ENCODE measurements at regions not wholly inside any gene's neighbourhood (a gene's known extent, or its start where the extent isn't known, plus 50 kb on each side); places are given as distances from the start of the nearest gene placed in this dataset.

- Histone ChIP-seq H3K27ac (ENCODE audit: low read depth, low read length) (no peak overlapping the region), H3K9me3 (ENCODE audit: control insufficient read depth in 1 of 2, low read length in 2 of 2) (no peaks in the 10 kb centered on the region), H3K4me3 (ENCODE audit: low read depth in 1 of 2, low read length in 2 of 2) (no peak overlapping the region), H3K27me3 (ENCODE audit: control insufficient read depth in 1 of 2, insufficient read depth in 2 of 2, low read length in 2 of 2) (no peaks in the 10 kb centered on the region), H3K4me1 (ENCODE audit: control insufficient read depth in 1 of 2, insufficient read depth in 2 of 2, low read length in 2 of 2) (peaks cover 6 to 13% of the 10 kb centered on the region in 2 donors), H3K36me3 (ENCODE audit: control insufficient read depth in 1 of 2, insufficient read depth in 2 of 2, low read length in 2 of 2) (no peaks in the 10 kb centered on the region), H3K9ac (ENCODE audit: low read depth in 1 of 2, low read length in 2 of 2) (no peak overlapping the region)
Measured at GRCh38 chr12:92338671-92339070, 193.0 kb upstream of the BTG1 start.

GRCh38 chr12:92338102-92338501 lies 192.5 kb upstream of the BTG1 start:
- no peak overlapping the region for H3K27ac ChIP-seq (ENCODE audit: low read depth, low read length)
- H3K9me3 ChIP-seq (ENCODE audit: control insufficient read depth in 1 of 2, low read length in 2 of 2) = no peaks in the 10 kb centered on the region
- no peak overlapping the region for H3K9ac ChIP-seq (ENCODE audit: low read depth in 1 of 2, low read length in 2 of 2)
- H3K36me3 ChIP-seq (ENCODE audit: control insufficient read depth in 1 of 2, insufficient read depth in 2 of 2, low read length in 2 of 2) = no peaks in the 10 kb centered on the region
- H3K4me1 ChIP-seq (ENCODE audit: control insufficient read depth in 1 of 2, insufficient read depth in 2 of 2, low read length in 2 of 2) = peaks cover 6 to 13% of the 10 kb centered on the region in 2 donors
- H3K27me3 ChIP-seq (ENCODE audit: control insufficient read depth in 1 of 2, insufficient read depth in 2 of 2, low read length in 2 of 2) = no peaks in the 10 kb centered on the region
- no peak overlapping the region for H3K4me3 ChIP-seq (ENCODE audit: low read depth in 1 of 2, low read length in 2 of 2)

- no peaks in the 10 kb centered on the region for H3K36me3 ChIP-seq (ENCODE audit: control insufficient read depth in 1 of 2, insufficient read depth in 2 of 2, low read length in 2 of 2)
Measured at GRCh38 chr12:92337128-92337527, 191.5 kb upstream of the BTG1 start.

GRCh38 chr12:92336641-92337040 lies 191.0 kb upstream of the BTG1 start:
- Histone ChIP-seq H3K27ac (ENCODE audit: low read depth, low read length) (no peak overlapping the region), H3K9ac (ENCODE audit: low read depth in 1 of 2, low read length in 2 of 2) (no peak overlapping the region), H3K4me3 (ENCODE audit: low read depth in 1 of 2, low read length in 2 of 2) (no peak overlapping the region), H3K4me1 (ENCODE audit: control insufficient read depth in 1 of 2, insufficient read depth in 2 of 2, low read length in 2 of 2) (peaks cover 4 to 10% of the 10 kb centered on the region in 2 donors), H3K36me3 (ENCODE audit: control insufficient read depth in 1 of 2, insufficient read depth in 2 of 2, low read length in 2 of 2) (no peaks in the 10 kb centered on the region), H3K27me3 (ENCODE audit: control insufficient read depth in 1 of 2, insufficient read depth in 2 of 2, low read length in 2 of 2) (no peaks in the 10 kb centered on the region), H3K9me3 (ENCODE audit: control insufficient read depth in 1 of 2, low read length in 2 of 2) (no peaks in the 10 kb centered on the region)

More at GRCh38 chr12:92337128-92337527, 191.5 kb upstream of the BTG1 start:
- Histone ChIP-seq H3K4me3 (ENCODE audit: low read depth in 1 of 2, low read length in 2 of 2) (no peak overlapping the region), H3K27me3 (ENCODE audit: control insufficient read depth in 1 of 2, insufficient read depth in 2 of 2, low read length in 2 of 2) (no peaks in the 10 kb centered on the region), H3K9ac (ENCODE audit: low read depth in 1 of 2, low read length in 2 of 2) (no peak overlapping the region), H3K9me3 (ENCODE audit: control insufficient read depth in 1 of 2, low read length in 2 of 2) (no peaks in the 10 kb centered on the region), H3K4me1 (ENCODE audit: control insufficient read depth in 1 of 2, insufficient read depth in 2 of 2, low read length in 2 of 2) (peaks cover 6 to 13% of the 10 kb centered on the region in 2 donors), H3K27ac (ENCODE audit: low read depth, low read length) (no peak overlapping the region)

- Histone ChIP-seq H3K36me3 (ENCODE audit: control insufficient read depth in 1 of 2, insufficient read depth in 2 of 2, low read length in 2 of 2) (no peaks in the 10 kb centered on the region), H3K27ac (ENCODE audit: low read depth, low read length) (no peak overlapping the region), H3K9me3 (ENCODE audit: control insufficient read depth in 1 of 2, low read length in 2 of 2) (no peaks in the 10 kb centered on the region), H3K27me3 (ENCODE audit: control insufficient read depth in 1 of 2, insufficient read depth in 2 of 2, low read length in 2 of 2) (no peaks in the 10 kb centered on the region), H3K4me1 (ENCODE audit: control insufficient read depth in 1 of 2, insufficient read depth in 2 of 2, low read length in 2 of 2) (peaks cover 0 to 2% of the 10 kb centered on the region in 2 donors), H3K4me3 (ENCODE audit: low read depth in 1 of 2, low read length in 2 of 2) (no peak overlapping the region), H3K9ac (ENCODE audit: low read depth in 1 of 2, low read length in 2 of 2) (no peak overlapping the region)
Measured at GRCh38 chr12:92335831-92336230, 190.2 kb upstream of the BTG1 start.

- Histone ChIP-seq H3K27ac (ENCODE audit: low read depth, low read length) (no peak overlapping the region), H3K36me3 (ENCODE audit: control insufficient read depth in 1 of 2, insufficient read depth in 2 of 2, low read length in 2 of 2) (no peaks in the 10 kb centered on the region), H3K4me1 (ENCODE audit: control insufficient read depth in 1 of 2, insufficient read depth in 2 of 2, low read length in 2 of 2) (no peaks in the 10 kb centered on the region), H3K9ac (ENCODE audit: low read depth in 1 of 2, low read length in 2 of 2) (no peak overlapping the region), H3K4me3 (ENCODE audit: low read depth in 1 of 2, low read length in 2 of 2) (no peak overlapping the region), H3K27me3 (ENCODE audit: control insufficient read depth in 1 of 2, insufficient read depth in 2 of 2, low read length in 2 of 2) (no peaks in the 10 kb centered on the region), H3K9me3 (ENCODE audit: control insufficient read depth in 1 of 2, low read length in 2 of 2) (no peaks in the 10 kb centered on the region)
Measured at GRCh38 chr12:92334552-92334951, 188.9 kb upstream of the BTG1 start.

GRCh38 chr12:92332552-92332951 lies 186.9 kb upstream of the BTG1 start:
- Histone ChIP-seq H3K36me3 (ENCODE audit: control insufficient read depth in 1 of 2, insufficient read depth in 2 of 2, low read length in 2 of 2) (no peaks in the 10 kb centered on the region), H3K27ac (ENCODE audit: low read depth, low read length) (no peak overlapping the region), H3K4me1 (ENCODE audit: control insufficient read depth in 1 of 2, insufficient read depth in 2 of 2, low read length in 2 of 2) (no peaks in the 10 kb centered on the region), H3K9me3 (ENCODE audit: control insufficient read depth in 1 of 2, low read length in 2 of 2) (no peaks in the 10 kb centered on the region), H3K4me3 (ENCODE audit: low read depth in 1 of 2, low read length in 2 of 2) (no peak overlapping the region), H3K27me3 (ENCODE audit: control insufficient read depth in 1 of 2, insufficient read depth in 2 of 2, low read length in 2 of 2) (no peaks in the 10 kb centered on the region), H3K9ac (ENCODE audit: low read depth in 1 of 2, low read length in 2 of 2) (no peak overlapping the region)

- H3K36me3 ChIP-seq (ENCODE audit: control insufficient read depth in 1 of 2, insufficient read depth in 2 of 2, low read length in 2 of 2) = no peaks in the 10 kb centered on the region
- no peaks in the 10 kb centered on the region for H3K27me3 ChIP-seq (ENCODE audit: control insufficient read depth in 1 of 2, insufficient read depth in 2 of 2, low read length in 2 of 2)
- no peak overlapping the region for H3K9ac ChIP-seq (ENCODE audit: low read depth in 1 of 2, low read length in 2 of 2)
- H3K4me1 ChIP-seq (ENCODE audit: control insufficient read depth in 1 of 2, insufficient read depth in 2 of 2, low read length in 2 of 2) = no peaks in the 10 kb centered on the region
- no peaks in the 10 kb centered on the region for H3K9me3 ChIP-seq (ENCODE audit: control insufficient read depth in 1 of 2, low read length in 2 of 2)
- no peak overlapping the region for H3K27ac ChIP-seq (ENCODE audit: low read depth, low read length)
- H3K4me3 ChIP-seq (ENCODE audit: low read depth in 1 of 2, low read length in 2 of 2) = no peak overlapping the region
Measured at GRCh38 chr12:92331383-92331782, 185.7 kb upstream of the BTG1 start.

GRCh38 chr12:92330654-92331053 lies 185.0 kb upstream of the BTG1 start:
- no peak overlapping the region for H3K9ac ChIP-seq (ENCODE audit: low read depth in 1 of 2, low read length in 2 of 2)
- H3K4me3 ChIP-seq (ENCODE audit: low read depth in 1 of 2, low read length in 2 of 2) = no peak overlapping the region
- no peak overlapping the region for H3K27ac ChIP-seq (ENCODE audit: low read depth, low read length)
- no peaks in the 10 kb centered on the region for H3K4me1 ChIP-seq (ENCODE audit: control insufficient read depth in 1 of 2, insufficient read depth in 2 of 2, low read length in 2 of 2)
- H3K27me3 ChIP-seq (ENCODE audit: control insufficient read depth in 1 of 2, insufficient read depth in 2 of 2, low read length in 2 of 2) = no peaks in the 10 kb centered on the region
- H3K36me3 ChIP-seq (ENCODE audit: control insufficient read depth in 1 of 2, insufficient read depth in 2 of 2, low read length in 2 of 2) = no peaks in the 10 kb centered on the region
- no peaks in the 10 kb centered on the region for H3K9me3 ChIP-seq (ENCODE audit: control insufficient read depth in 1 of 2, low read length in 2 of 2)

- Histone ChIP-seq H3K9ac (ENCODE audit: low read depth in 1 of 2, low read length in 2 of 2) (no peak overlapping the region), H3K9me3 (ENCODE audit: control insufficient read depth in 1 of 2, low read length in 2 of 2) (no peaks in the 10 kb centered on the region), H3K4me1 (ENCODE audit: control insufficient read depth in 1 of 2, insufficient read depth in 2 of 2, low read length in 2 of 2) (no peaks in the 10 kb centered on the region), H3K27me3 (ENCODE audit: control insufficient read depth in 1 of 2, insufficient read depth in 2 of 2, low read length in 2 of 2) (no peaks in the 10 kb centered on the region), H3K27ac (ENCODE audit: low read depth, low read length) (no peak overlapping the region), H3K4me3 (ENCODE audit: low read depth in 1 of 2, low read length in 2 of 2) (no peak overlapping the region), H3K36me3 (ENCODE audit: control insufficient read depth in 1 of 2, insufficient read depth in 2 of 2, low read length in 2 of 2) (no peaks in the 10 kb centered on the region)
Measured at GRCh38 chr12:92326877-92327276, 181.2 kb upstream of the BTG1 start.

Data from duodenal mucosa (tissue), 2 donors.